ENCODE measurements at regions not wholly inside any gene's neighbourhood (a gene's known extent, or its start where the extent isn't known, plus 50 kb on each side); places are given as distances from the start of the nearest gene placed in this dataset.

DNA sequence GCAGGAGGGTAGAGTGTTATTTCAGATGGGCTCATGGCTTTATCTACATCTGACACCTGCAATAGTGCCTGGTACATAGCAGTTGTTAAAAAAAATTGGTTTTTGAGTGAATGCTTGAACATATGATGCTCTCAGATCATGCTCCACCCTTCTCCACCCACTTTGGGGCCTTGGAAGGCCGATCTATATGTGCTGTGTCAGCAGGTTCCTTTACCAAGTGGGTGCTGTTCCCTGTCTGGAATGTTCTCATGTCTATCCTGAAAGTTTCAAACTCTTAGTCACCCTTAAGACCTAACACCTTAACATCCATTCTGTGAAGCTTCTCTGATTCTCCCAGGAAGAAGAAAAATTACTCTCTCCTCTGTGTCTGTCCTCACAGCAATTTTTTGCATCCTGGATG, 556.3 kb upstream of the TBX3 start:
- TF ChIP-seq, protein P1, sequence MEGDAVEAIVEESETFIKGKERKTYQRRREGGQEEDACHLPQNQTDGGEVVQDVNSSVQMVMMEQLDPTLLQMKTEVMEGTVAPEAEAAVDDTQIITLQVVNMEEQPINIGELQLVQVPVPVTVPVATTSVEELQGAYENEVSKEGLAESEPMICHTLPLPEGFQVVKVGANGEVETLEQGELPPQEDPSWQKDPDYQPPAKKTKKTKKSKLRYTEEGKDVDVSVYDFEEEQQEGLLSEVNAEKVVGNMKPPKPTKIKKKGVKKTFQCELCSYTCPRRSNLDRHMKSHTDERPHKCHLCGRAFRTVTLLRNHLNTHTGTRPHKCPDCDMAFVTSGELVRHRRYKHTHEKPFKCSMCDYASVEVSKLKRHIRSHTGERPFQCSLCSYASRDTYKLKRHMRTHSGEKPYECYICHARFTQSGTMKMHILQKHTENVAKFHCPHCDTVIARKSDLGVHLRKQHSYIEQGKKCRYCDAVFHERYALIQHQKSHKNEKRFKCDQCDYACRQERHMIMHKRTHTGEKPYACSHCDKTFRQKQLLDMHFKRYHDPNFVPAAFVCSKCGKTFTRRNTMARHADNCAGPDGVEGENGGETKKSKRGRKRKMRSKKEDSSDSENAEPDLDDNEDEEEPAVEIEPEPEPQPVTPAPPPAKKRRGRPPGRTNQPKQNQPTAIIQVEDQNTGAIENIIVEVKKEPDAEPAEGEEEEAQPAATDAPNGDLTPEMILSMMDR (IDR thresholded peaks at IDR 0.05; ENCODE audit: poor library complexity) = no peak
- TF ChIP-seq EZH2 (IDR thresholded peaks at IDR 0.05; ENCODE audit: borderline replicate concordance) (no peak), EZH2phosphoT487 (IDR thresholded peaks at IDR 0.05; ENCODE audit: low read depth, severe bottlenecking, unreplicated experiment) (no peak)

Data from hepatocyte (in vitro differentiated cells).